Sigmoid colon (tissue), 4 donors: ENCODE measurements at regions not wholly inside any gene's neighbourhood (a gene's known extent, or its start where the extent isn't known, plus 50 kb on each side); places are given as distances from the start of the nearest gene placed in this dataset.

Experiments used
- EP300 ChIP-seq, 4 donors: sonication (generic); formaldehyde crosslinking; IDR thresholded peaks; one replicate each; pipeline ENCODE4 v1.6.1; 2017; ENCODE audit warnings: antibody characterized with exemption in 4 of 4
- POLR2AphosphoS5 ChIP-seq, 4 donors: sonication (generic); formaldehyde crosslinking; IDR thresholded peaks; one replicate each; pipeline ENCODE4 v1.6.1; 2017; ENCODE audit warnings: antibody characterized with exemption in 4 of 4

DNA sequence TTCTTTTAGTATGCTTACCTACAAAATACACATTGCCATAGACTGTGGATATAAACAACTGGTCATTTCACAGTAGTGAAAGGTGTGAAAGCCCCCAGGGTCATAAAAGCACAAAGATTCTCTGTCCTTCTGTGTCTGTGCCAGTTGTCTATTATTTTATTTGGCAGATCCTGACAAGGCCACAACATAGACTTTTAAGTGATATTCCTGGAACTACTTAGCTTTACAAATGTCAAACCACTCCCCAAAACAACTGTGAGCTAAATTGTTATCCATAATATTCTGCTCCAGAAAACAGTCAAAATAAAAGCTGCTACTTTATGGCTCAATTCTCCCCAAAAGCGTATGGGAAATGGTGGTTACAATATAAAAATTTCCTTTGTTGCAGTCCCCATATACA is 172.1 kb downstream of the SEC23A start:
- TF ChIP-seq EP300 (IDR thresholded peaks at IDR 0.05): no peak
- TF ChIP-seq POLR2AphosphoS5 (IDR thresholded peaks at IDR 0.05): no peak
